Stimulated activated naive B cell treated with anti-CD40 and anti-IgM and Interleukin-4, amounts not matched to agents 10 μg/mL and 1 μg/mL and 100 μg/mL, for 72 hours (primary cell): ENCODE measurements at regions not wholly inside any gene's neighbourhood (a gene's known extent, or its start where the extent isn't known, plus 50 kb on each side); places are given as distances from the start of the nearest gene placed in this dataset.

Source experiments
- ATAC-seq, 2 donors: fragments of 150-1000 bp; cut with Tn5 transposase; replicated peaks; 2 replicates each; pipeline ENCODE4 v1.10.0; 2021; ENCODE audit warnings: moderate library complexity in 1 of 2
- DNase-seq: peaks from one replicate; pipeline ENCODE4 v3.0.0; 2021
- H3K27ac Mint-ChIP-seq: one replicate; pipeline ENCODE4 v1.8.0; 2022; ENCODE audit warnings: mild to moderate bottlenecking, mixed read lengths
- H3K27me3 Mint-ChIP-seq, 2 donors: one replicate each; pipeline ENCODE4 v1.8.0; 2022; ENCODE audit warnings: mixed read lengths in 2 of 2
- H3K36me3 Mint-ChIP-seq, 2 donors: one replicate each; pipeline ENCODE4 v1.8.0; 2022; ENCODE audit warnings: mixed read lengths in 2 of 2, mild to moderate bottlenecking in 1 of 2
- H3K4me1 Mint-ChIP-seq, 2 donors: one replicate each; pipeline ENCODE4 v1.8.0; 2022; ENCODE audit warnings: mixed read lengths in 2 of 2, mild to moderate bottlenecking in 1 of 2
- H3K4me3 Mint-ChIP-seq, 2 donors: one replicate each; pipeline ENCODE4 v1.8.0; 2022; ENCODE audit warnings: mild to moderate bottlenecking in 2 of 2, mixed read lengths in 2 of 2, moderate library complexity in 1 of 2
- H3K9me3 Mint-ChIP-seq, 2 donors: one replicate each; pipeline ENCODE4 v1.8.0; 2022; ENCODE audit warnings: mixed read lengths in 2 of 2, mild to moderate bottlenecking in 1 of 2

GRCh38 chr1:185419718-185420117, 102.7 kb upstream of the IVNS1ABP start:
- Mint-ChIP-seq H3K9me3 (no peaks in the 10 kb centered on the region), H3K36me3 (no peaks in the 10 kb centered on the region), H3K27me3 (peaks cover 0 to 8% of the 10 kb centered on the region in 2 donors), H3K4me1 (no peaks in the 10 kb centered on the region), H3K27ac (no peak overlapping the region), H3K4me3 (no peak overlapping the region)
- DNase-seq (no peak), ATAC-seq (no peak)

DNA sequence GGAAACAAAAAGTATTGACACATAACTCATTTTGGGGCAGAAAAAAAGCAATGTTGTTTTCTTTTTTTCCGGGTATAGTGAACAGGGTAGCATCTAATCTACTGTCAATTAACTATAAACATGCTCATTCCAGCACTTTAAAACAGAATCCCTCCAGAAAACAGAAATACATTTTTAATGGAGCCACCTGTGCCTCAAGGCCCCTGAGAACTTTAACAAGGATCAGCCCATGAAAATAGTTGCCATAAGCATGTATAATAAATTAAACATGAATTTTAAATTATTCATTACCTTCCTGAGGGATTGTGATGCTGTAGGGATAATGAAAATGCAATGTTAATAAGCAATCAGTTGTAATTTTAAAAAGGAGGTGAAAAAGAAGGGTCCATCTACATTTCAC, 101.4 kb upstream of the IVNS1ABP start:
- no peaks in the 10 kb centered on the region for H3K9me3 Mint-ChIP-seq
- no peak overlapping the region for H3K4me3 Mint-ChIP-seq
- H3K27me3 Mint-ChIP-seq, result peaks cover 0 to 8% of the 10 kb centered on the region in 2 donors
- no peak overlapping the region for H3K27ac Mint-ChIP-seq
- no peaks in the 10 kb centered on the region for H3K36me3 Mint-ChIP-seq
- ATAC-seq (no peak), DNase-seq (no peak)
- H3K4me1 Mint-ChIP-seq, result no peaks in the 10 kb centered on the region

DNA sequence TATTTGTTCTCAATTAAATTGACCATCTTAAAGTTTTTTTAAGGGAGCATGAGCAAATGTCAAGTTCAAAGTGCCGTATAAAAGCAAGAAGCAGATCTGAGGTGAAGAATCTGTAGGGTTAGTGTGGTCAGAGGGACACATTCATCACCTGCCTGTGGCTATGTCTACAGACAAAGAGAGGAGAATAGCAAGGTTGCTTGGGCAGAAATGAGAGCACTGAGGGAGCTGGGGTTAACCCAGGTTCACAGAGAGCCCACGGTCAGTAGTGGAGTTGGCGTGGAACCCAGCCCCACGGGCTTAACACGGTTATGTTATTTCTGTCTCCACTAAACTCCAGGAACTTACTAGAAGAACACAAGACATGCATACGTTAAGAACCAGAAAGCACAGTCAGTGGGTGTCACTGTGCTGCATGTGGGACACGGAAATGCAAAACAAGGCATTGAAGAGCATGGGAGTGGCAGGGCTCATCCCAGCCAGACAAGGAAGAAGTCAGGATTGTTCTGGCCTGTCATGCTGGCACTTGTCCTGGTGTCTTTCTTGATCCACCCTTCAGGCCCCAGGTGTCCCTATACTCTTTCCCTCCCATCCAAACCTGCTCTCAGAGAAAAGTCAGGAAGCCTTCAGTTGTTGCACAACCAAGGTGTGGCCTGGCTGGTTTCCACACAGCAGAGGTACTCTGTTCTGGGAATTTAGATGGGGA, 95.5 kb upstream of the IVNS1ABP start:
- DNase-seq (no peak), ATAC-seq (peak in 1 of 2 donors; percentile 31)
- no peak overlapping the region for H3K27ac Mint-ChIP-seq
- H3K4me3 Mint-ChIP-seq, result no peak overlapping the region
- no peaks in the 10 kb centered on the region for H3K27me3 Mint-ChIP-seq
- H3K36me3 Mint-ChIP-seq, result peaks cover 0 to 6% of the 10 kb centered on the region in 2 donors
- peaks cover 4 to 6% of the 10 kb centered on the region in 2 donors for H3K9me3 Mint-ChIP-seq
- peaks cover 24 to 31% of the 10 kb centered on the region in 2 donors for H3K4me1 Mint-ChIP-seq

GRCh38 chr1:185409763-185410528, 92.9 kb upstream of the IVNS1ABP start:
- Mint-ChIP-seq H3K4me3 (no peak overlapping the region), H3K27ac (no peak overlapping the region), H3K27me3 (no peaks in the 10 kb centered on the region), H3K36me3 (peaks cover 0 to 10% of the 10 kb centered on the region in 2 donors), H3K9me3 (peaks cover 9 to 10% of the 10 kb centered on the region in 2 donors), H3K4me1 (peaks cover 37 to 44% of the 10 kb centered on the region in 2 donors)
- ATAC-seq, result no peak
- no peak for DNase-seq

- ATAC-seq (no peak), DNase-seq (no peak)
- Mint-ChIP-seq H3K27ac (no peak overlapping the region), H3K36me3 (peaks cover 0 to 10% of the 10 kb centered on the region in 2 donors), H3K27me3 (peaks cover 0 to 5% of the 10 kb centered on the region in 2 donors), H3K9me3 (peaks cover 9 to 10% of the 10 kb centered on the region in 2 donors), H3K4me3 (no peak overlapping the region), H3K4me1 (peaks cover 43 to 50% of the 10 kb centered on the region in 2 donors)
Observed at GRCh38 chr1:185409345-185409744, 92.3 kb upstream of the IVNS1ABP start.

GRCh38 chr1:185408700-185409270, 91.7 kb upstream of the IVNS1ABP start:
- H3K36me3 Mint-ChIP-seq, result peaks cover 0 to 10% of the 10 kb centered on the region in 2 donors

DNA sequence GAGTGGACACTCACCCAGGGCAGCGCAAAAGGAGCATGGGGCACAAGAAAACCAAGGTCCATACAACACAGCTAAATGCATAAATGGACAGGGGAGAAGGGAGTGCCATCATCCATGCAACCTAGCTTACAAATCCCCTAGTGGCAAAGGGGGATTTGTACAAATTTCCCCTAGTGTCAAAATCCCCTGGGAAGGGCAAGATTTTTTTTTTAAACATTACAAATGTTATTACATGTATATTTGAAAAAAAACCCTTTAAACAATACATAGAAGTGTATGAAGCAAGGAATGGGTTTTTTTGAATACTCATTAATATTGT, 89.6 kb upstream of the IVNS1ABP start:
- ATAC-seq (peak; percentile 74 to 88), DNase-seq (no peak)
- H3K4me3 Mint-ChIP-seq, result peak overlapping the region; percentile 8 to 46
- peaks cover 44 to 50% of the 10 kb centered on the region in 2 donors for H3K4me1 Mint-ChIP-seq
- H3K9me3 Mint-ChIP-seq, result peaks cover 9 to 10% of the 10 kb centered on the region in 2 donors
- peaks cover 8 to 16% of the 10 kb centered on the region in 2 donors for H3K27me3 Mint-ChIP-seq
- peak overlapping the region; percentile 89 for H3K27ac Mint-ChIP-seq
- H3K36me3 Mint-ChIP-seq, result peaks cover 0 to 10% of the 10 kb centered on the region in 2 donors

More at GRCh38 chr1:185408700-185409270, 91.7 kb upstream of the IVNS1ABP start:
- DNase-seq (no peak), ATAC-seq (peak; percentile 16 to 40)
- H3K27me3 Mint-ChIP-seq, result peaks cover 0 to 7% of the 10 kb centered on the region in 2 donors
- peaks cover 9 to 10% of the 10 kb centered on the region in 2 donors for H3K9me3 Mint-ChIP-seq
- H3K27ac Mint-ChIP-seq, result peak overlapping the region; percentile 43
- peaks cover 45 to 50% of the 10 kb centered on the region in 2 donors for H3K4me1 Mint-ChIP-seq
- H3K4me3 Mint-ChIP-seq, result peak overlapping the region; percentile 35 to 36

DNA sequence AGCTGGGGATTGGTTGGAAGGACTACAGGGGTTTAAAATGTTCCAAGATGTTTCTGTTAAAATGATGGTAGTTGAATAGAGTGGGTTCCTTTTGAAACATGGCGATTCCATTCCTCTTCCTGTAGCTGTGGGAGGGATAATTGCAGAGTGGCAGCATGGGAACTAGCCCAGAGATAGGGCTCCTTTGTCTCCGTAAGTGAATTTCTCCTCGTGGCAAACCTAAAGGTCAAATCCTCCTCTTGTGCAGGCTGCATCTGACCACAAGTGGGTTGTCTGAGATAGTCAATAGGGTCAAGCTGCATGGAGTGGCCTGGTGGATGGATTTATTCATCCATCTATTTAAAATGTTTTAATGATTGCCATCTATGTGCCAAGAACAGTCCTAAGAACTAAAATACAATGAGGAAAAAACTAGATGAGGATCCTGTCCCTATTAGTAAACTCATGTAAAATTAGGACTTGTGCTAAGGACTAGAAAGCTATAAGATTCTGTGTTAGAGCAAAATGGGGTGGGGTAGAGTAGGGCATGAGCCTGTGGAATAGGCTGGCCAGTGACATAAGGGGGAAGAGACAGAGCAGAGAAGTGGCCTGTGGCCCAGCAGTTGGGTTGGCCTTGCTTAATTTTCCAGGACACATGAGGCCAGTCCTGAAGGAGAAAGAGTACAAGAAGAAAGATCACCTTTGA, 89.1 kb upstream of the IVNS1ABP start:
- peak overlapping the region; percentile 8 to 46 for H3K4me3 Mint-ChIP-seq
- ATAC-seq (peak; percentile 42 to 53), DNase-seq (no peak)
- H3K9me3 Mint-ChIP-seq, result peaks cover 9 to 10% of the 10 kb centered on the region in 2 donors
- peaks cover 8 to 16% of the 10 kb centered on the region in 2 donors for H3K27me3 Mint-ChIP-seq
- peaks cover 0 to 10% of the 10 kb centered on the region in 2 donors for H3K36me3 Mint-ChIP-seq
- peak overlapping the region; percentile 89 for H3K27ac Mint-ChIP-seq
- peaks cover 44 to 48% of the 10 kb centered on the region in 2 donors for H3K4me1 Mint-ChIP-seq

GRCh38 chr1:185404907-185405568, 88.0 kb upstream of the IVNS1ABP start:
- peaks cover 0 to 10% of the 10 kb centered on the region in 2 donors for H3K36me3 Mint-ChIP-seq

DNA sequence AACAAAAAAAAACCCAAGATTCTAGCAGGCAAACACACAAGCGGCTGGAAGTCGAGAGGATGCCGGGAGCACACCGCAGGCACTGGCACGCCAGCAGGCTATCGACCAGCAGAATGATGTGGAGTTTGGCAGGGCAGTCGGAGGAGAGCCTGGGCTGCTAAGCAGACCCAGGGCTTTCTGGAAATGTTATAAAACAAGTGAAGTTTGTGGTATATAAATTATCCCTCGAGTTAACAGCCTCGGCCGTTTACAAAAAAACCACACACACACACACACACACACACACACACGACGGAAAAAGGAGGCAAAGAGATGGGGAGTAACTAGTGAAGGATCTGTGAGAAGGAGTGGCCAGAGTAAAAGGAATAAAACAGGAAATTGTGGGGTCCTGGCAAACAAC, 87.2 kb upstream of the IVNS1ABP start:
- Mint-ChIP-seq H3K4me3 (peak overlapping the region; percentile 3 to 19), H3K4me1 (peaks cover 32 to 35% of the 10 kb centered on the region in 2 donors), H3K9me3 (peaks cover 9 to 10% of the 10 kb centered on the region in 2 donors), H3K27ac (no peak overlapping the region), H3K27me3 (peaks cover 8 to 16% of the 10 kb centered on the region in 2 donors), H3K36me3 (peaks cover 0 to 10% of the 10 kb centered on the region in 2 donors)
- ATAC-seq, result no peak
- DNase-seq, result no peak

More at GRCh38 chr1:185404907-185405568, 88.0 kb upstream of the IVNS1ABP start:
- no peak overlapping the region for H3K27ac Mint-ChIP-seq
- H3K27me3 Mint-ChIP-seq, result peaks cover 8 to 16% of the 10 kb centered on the region in 2 donors
- DNase-seq (no peak), ATAC-seq (no peak)
- peaks cover 37 to 40% of the 10 kb centered on the region in 2 donors for H3K4me1 Mint-ChIP-seq
- no peak overlapping the region for H3K4me3 Mint-ChIP-seq
- peaks cover 9 to 10% of the 10 kb centered on the region in 2 donors for H3K9me3 Mint-ChIP-seq

DNA sequence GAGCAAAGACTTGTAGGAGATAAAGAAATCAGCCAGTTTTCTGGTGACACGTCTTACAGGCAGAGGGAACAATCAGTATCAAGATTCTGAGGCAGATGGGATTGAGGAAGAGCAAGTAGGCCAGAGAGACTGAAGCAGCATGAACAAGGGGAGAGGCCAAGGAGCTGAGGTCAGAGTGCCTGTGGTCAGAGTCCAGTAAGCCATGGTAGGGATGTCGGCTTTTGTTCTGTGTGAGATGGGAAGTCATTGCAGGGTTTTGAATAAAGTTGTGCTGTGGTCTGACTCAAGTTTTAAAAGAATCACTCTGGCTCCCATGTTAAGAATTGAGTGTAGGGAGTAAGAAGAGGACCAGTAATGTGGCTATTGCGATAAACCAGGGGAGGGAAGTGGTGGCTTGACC, 85.9 kb upstream of the IVNS1ABP start:
- ATAC-seq (no peak), DNase-seq (no peak)
- peaks cover 4 to 5% of the 10 kb centered on the region in 2 donors for H3K9me3 Mint-ChIP-seq
- peaks cover 0 to 4% of the 10 kb centered on the region in 2 donors for H3K36me3 Mint-ChIP-seq
- H3K27me3 Mint-ChIP-seq, result peaks cover 8 to 16% of the 10 kb centered on the region in 2 donors
- H3K4me3 Mint-ChIP-seq, result no peak overlapping the region
- H3K4me1 Mint-ChIP-seq, result peaks cover 19 to 26% of the 10 kb centered on the region in 2 donors
- H3K27ac Mint-ChIP-seq, result peak overlapping the region; percentile 7

DNA sequence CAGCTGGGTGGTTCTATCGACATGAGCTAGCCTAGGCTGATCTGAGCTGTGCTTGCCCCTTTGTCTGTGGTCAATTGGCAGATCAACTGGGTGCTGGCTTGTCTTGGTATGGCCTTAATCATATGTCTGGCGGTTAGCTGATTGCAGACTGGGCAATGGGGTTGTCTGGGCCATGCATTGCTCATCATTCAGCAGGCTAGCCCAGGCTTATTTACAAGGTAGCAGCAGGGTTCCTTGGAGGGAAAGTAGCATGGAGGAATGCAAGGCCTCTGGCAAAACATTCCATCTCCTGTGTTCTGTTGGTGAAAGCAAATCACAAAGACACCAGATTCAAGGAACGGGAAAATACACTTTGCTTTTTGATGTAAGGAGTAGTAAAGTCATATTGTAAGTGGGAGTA, 84.0 kb upstream of the IVNS1ABP start:
- Mint-ChIP-seq H3K36me3 (no peaks in the 10 kb centered on the region), H3K27me3 (peaks cover 8 to 16% of the 10 kb centered on the region in 2 donors), H3K4me1 (peaks cover 12 to 17% of the 10 kb centered on the region in 2 donors), H3K9me3 (no peaks in the 10 kb centered on the region), H3K27ac (peak overlapping the region; percentile 10), H3K4me3 (no peak overlapping the region)
- no peak for DNase-seq
- ATAC-seq, result no peak

GRCh38 chr1:185400052-185400451, 83.0 kb upstream of the IVNS1ABP start:
- H3K4me3 Mint-ChIP-seq, result no peak overlapping the region
- H3K4me1 Mint-ChIP-seq, result peaks cover 7 to 13% of the 10 kb centered on the region in 2 donors
- no peaks in the 10 kb centered on the region for H3K9me3 Mint-ChIP-seq
- H3K27me3 Mint-ChIP-seq, result peaks cover 8 to 16% of the 10 kb centered on the region in 2 donors
- no peaks in the 10 kb centered on the region for H3K36me3 Mint-ChIP-seq
- ATAC-seq (no peak), DNase-seq (no peak)
- no peak overlapping the region for H3K27ac Mint-ChIP-seq
